HG02623 (cell line): ENCODE measurements at regions not wholly inside any gene's neighbourhood (a gene's known extent, or its start where the extent isn't known, plus 50 kb on each side); places are given as distances from the start of the nearest gene placed in this dataset.
"Not testable (repeated sequence)": the region's sequence is repeated elsewhere in the genome, so short reads cannot be mapped to it uniquely, and the experiment has no call there.

Experiments
- ATAC-seq: cut with Tn5 transposase; IDR thresholded peaks from one replicate; pipeline ENCODE4 v1.9.1; 2021; ENCODE audit warnings: moderate library complexity; ENCODE audit not compliant: unreplicated experiment

DNA sequence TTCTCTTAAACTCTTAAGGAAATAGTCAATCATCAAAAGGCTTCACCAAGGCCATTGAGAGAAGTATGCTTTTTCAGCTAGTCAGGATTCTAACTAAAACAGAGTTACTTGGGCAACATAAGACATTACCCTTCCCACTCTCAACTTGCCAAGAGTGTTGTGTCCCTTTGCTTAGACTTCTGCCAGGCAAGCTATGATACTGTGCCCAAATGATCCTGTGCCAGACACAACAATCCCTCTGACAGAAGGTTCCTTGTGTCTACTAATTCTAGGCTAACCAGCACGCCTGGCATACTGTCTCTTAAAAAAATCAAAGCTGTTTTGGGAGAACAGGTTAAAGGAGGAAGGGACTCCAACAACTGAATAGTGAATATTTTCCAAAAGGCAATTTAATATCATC, 750.6 kb downstream of the CDY1 start:
- not testable (repeated sequence) for ATAC-seq

DNA sequence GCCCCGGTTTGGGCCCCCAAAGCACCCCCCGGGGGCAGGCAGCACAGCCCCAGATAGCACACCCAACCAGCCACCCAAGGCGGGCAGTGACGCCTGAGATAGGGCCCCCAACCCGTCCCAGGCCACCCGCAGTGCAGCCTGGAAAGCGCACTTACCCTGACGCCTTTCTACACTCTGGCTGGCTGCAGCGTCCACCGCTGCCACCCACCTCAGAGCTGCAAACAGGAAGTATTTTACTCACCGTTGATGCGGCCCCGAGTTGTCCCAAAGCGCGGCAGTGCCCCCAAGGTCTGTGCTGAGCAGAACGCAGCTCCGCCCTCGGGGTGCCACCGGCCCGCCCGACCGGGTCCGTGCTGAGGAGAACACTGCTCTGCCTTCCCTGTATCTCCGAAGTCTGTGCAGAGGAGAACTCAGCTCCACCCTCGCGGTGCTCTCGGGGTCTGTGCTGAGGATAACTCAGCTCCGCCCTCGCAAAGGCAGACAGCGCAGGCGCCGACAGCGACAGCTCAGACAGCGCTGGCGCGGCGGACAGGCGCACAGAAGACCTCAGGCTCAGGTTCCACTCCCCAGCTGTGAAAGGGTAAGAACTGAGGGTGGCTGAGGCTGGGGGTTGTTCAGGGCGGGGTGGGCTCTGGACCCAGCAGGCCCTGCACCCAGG, 786.9 kb downstream of the CDY1 start:
- no peak for ATAC-seq

DNA sequence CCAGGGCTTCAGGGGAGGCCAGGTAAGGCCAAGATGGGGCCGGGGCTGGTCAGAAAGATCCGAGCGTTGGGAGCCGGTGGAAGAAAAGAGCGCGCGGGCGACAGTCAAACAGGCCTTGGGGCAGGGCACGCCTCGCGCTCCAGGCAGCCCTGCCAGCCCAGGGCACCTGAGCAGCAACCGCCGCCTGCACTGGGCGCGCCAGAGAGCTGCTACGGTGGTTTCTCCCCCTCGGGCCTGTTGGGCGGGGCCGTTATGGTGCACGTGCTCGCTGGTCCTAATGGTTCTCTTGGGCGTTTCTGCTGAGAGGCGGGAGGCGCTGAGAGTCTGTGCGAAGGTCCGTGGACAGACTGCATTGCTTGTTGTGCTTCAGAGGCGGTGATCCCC, 787.4 kb downstream of the CDY1 start:
- no peak for ATAC-seq
